Neural cell (in vitro differentiated cells): ENCODE measurements at regions not wholly inside any gene's neighbourhood (a gene's known extent, or its start where the extent isn't known, plus 50 kb on each side); places are given as distances from the start of the nearest gene placed in this dataset.

Experiments
- EZH2 ChIP-seq: fragments of 200-600, 300-800 bp; shearing (Covaris generic), sonication (generic); IDR thresholded peaks from 2 replicates; pipeline ENCODE4 v1.6.1; 2014; ENCODE audit warnings: antibody characterized with exemption, low read length, borderline replicate concordance, mild to moderate bottlenecking; ENCODE audit not compliant: insufficient read depth, poor library complexity, severe bottlenecking
- MXI1 ChIP-seq: fragments of 450-650 bp; conservative IDR thresholded peaks from 2 replicates; pipeline ENCODE4 v1.6.1; 2014; ENCODE audit warnings: antibody characterized with exemption, mild to moderate bottlenecking; ENCODE audit not compliant: poor library complexity, severe bottlenecking
- POLR2AphosphoS5 ChIP-seq: IDR thresholded peaks from 2 replicates; pipeline ENCODE4 v1.6.1; 2012
- RAD21 ChIP-seq: fragments of 450-650 bp; conservative IDR thresholded peaks from 2 replicates; pipeline ENCODE4 v1.6.1; 2014; ENCODE audit warnings: antibody characterized with exemption, mild to moderate bottlenecking, moderate library complexity
- SMC3 ChIP-seq: fragments of 450-650 bp; conservative IDR thresholded peaks from 2 replicates; pipeline ENCODE4 v1.6.1; 2014; ENCODE audit warnings: antibody characterized with exemption, mild to moderate bottlenecking, moderate library complexity; ENCODE audit not compliant: poor library complexity
- TAF1 ChIP-seq: IDR thresholded peaks from 2 replicates; pipeline ENCODE4 v1.6.1; 2012; ENCODE audit warnings: low read depth
- TF ChIP-seq, protein P1 (sequence below): fragments of 450-650 bp; IDR thresholded peaks from 2 replicates; pipeline ENCODE4 v1.5.1; 2014; ENCODE audit warnings: antibody characterized with exemption, mild to moderate bottlenecking, moderate library complexity; ENCODE audit not compliant: poor library complexity, severe bottlenecking
- TF ChIP-seq, protein P2 (sequence below): IDR thresholded peaks from 2 replicates; pipeline ENCODE4 v1.6.1; 2012; ENCODE audit warnings: borderline replicate concordance

DNA sequence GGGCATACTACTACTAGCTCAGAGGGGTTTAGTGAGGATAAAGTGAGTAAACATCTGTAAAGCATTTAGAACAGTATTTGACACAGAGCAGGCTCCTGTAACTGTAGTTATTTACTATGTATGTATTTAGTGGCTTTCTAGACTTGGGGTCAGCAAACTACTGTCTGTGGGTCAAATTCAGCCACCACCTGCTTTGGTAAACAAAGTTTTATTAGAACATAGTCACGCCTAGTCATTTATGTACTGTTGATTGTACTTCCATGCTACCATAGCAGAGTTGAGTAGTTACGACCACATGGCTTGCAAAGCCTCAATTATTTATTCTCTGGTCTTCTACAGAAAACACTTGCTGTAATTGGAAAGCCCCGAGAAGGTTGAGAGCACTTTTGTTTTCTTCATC is 248.5 kb upstream of the PLPP4 start:
- TF ChIP-seq TAF1 (no peak), RAD21 (no peak), EZH2 (no peak), SMC3 (no peak), POLR2AphosphoS5 (no peak), MXI1 (no peak)
- TF ChIP-seq, protein P1, sequence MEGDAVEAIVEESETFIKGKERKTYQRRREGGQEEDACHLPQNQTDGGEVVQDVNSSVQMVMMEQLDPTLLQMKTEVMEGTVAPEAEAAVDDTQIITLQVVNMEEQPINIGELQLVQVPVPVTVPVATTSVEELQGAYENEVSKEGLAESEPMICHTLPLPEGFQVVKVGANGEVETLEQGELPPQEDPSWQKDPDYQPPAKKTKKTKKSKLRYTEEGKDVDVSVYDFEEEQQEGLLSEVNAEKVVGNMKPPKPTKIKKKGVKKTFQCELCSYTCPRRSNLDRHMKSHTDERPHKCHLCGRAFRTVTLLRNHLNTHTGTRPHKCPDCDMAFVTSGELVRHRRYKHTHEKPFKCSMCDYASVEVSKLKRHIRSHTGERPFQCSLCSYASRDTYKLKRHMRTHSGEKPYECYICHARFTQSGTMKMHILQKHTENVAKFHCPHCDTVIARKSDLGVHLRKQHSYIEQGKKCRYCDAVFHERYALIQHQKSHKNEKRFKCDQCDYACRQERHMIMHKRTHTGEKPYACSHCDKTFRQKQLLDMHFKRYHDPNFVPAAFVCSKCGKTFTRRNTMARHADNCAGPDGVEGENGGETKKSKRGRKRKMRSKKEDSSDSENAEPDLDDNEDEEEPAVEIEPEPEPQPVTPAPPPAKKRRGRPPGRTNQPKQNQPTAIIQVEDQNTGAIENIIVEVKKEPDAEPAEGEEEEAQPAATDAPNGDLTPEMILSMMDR, result no peak
- TF ChIP-seq, protein P2, sequence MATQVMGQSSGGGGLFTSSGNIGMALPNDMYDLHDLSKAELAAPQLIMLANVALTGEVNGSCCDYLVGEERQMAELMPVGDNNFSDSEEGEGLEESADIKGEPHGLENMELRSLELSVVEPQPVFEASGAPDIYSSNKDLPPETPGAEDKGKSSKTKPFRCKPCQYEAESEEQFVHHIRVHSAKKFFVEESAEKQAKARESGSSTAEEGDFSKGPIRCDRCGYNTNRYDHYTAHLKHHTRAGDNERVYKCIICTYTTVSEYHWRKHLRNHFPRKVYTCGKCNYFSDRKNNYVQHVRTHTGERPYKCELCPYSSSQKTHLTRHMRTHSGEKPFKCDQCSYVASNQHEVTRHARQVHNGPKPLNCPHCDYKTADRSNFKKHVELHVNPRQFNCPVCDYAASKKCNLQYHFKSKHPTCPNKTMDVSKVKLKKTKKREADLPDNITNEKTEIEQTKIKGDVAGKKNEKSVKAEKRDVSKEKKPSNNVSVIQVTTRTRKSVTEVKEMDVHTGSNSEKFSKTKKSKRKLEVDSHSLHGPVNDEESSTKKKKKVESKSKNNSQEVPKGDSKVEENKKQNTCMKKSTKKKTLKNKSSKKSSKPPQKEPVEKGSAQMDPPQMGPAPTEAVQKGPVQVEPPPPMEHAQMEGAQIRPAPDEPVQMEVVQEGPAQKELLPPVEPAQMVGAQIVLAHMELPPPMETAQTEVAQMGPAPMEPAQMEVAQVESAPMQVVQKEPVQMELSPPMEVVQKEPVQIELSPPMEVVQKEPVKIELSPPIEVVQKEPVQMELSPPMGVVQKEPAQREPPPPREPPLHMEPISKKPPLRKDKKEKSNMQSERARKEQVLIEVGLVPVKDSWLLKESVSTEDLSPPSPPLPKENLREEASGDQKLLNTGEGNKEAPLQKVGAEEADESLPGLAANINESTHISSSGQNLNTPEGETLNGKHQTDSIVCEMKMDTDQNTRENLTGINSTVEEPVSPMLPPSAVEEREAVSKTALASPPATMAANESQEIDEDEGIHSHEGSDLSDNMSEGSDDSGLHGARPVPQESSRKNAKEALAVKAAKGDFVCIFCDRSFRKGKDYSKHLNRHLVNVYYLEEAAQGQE, result no peak
